ENCODE measurements at regions not wholly inside any gene's neighbourhood (a gene's known extent, or its start where the extent isn't known, plus 50 kb on each side); places are given as distances from the start of the nearest gene placed in this dataset.

- no peaks in the 10 kb centered on the region for H3K27me3 ChIP-seq (ENCODE audit: control insufficient read depth, insufficient read depth, low read length)
- no peak overlapping the region for H3K27ac ChIP-seq (ENCODE audit: low read depth, low read length)
- no peaks in the 10 kb centered on the region; the same call in 1 of the 2 replicates for H3K9me3 ChIP-seq (ENCODE audit: control insufficient read depth, insufficient read depth, low read length)
- H3K9ac ChIP-seq (ENCODE audit: low read depth, low read length), result no peak overlapping the region
- no peaks in the 10 kb centered on the region for H3K36me3 ChIP-seq (ENCODE audit: control insufficient read depth, insufficient read depth, low read length)
- no peaks in the 10 kb centered on the region for H3K4me1 ChIP-seq (ENCODE audit: control insufficient read depth, insufficient read depth, low read length)
- H3K4me3 ChIP-seq (ENCODE audit: low read depth, low read length), result no peak overlapping the region
These were observed 142.0 kb downstream of the CCDC71L start for GRCh38 chr7:106518967-106519366.

DNA sequence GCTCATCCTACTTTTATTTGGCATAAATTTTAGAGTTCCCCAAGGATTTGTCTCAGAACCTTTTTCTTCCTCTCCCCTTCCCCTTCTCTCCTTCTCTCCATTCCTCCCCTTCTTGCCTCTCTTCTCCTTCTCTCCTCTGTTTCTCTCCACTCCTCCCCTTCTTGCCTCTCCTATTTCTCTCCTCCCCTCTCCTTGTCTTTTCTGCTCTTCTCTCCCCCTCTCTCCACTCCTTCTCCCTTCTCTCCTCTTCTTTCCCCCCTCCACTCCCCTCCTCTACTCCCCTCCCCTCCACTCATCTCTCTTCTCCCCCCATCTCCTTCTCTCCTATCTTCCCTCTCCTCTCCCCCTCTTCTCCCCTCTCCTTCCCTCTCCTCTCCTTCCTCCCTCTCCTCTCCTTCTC lies 142.7 kb downstream of the CCDC71L start:
- Histone ChIP-seq H3K4me1 (ENCODE audit: control insufficient read depth, insufficient read depth, low read length) (no peaks in the 10 kb centered on the region), H3K4me3 (ENCODE audit: low read depth, low read length) (no peak overlapping the region), H3K9me3 (ENCODE audit: control insufficient read depth, insufficient read depth, low read length) (no peaks in the 10 kb centered on the region; the same call in 1 of the 2 replicates), H3K36me3 (ENCODE audit: control insufficient read depth, insufficient read depth, low read length) (no peaks in the 10 kb centered on the region), H3K27ac (ENCODE audit: low read depth, low read length) (no peak overlapping the region), H3K9ac (ENCODE audit: low read depth, low read length) (no peak overlapping the region), H3K27me3 (ENCODE audit: control insufficient read depth, insufficient read depth, low read length) (no peaks in the 10 kb centered on the region)

GRCh38 chr7:106517508-106517907 lies 143.4 kb downstream of the CCDC71L start:
- H3K4me3 ChIP-seq (ENCODE audit: low read depth, low read length), result no peak overlapping the region
- no peaks in the 10 kb centered on the region for H3K27me3 ChIP-seq (ENCODE audit: control insufficient read depth, insufficient read depth, low read length)
- no peaks in the 10 kb centered on the region for H3K36me3 ChIP-seq (ENCODE audit: control insufficient read depth, insufficient read depth, low read length)
- no peak overlapping the region for H3K9ac ChIP-seq (ENCODE audit: low read depth, low read length)
- H3K27ac ChIP-seq (ENCODE audit: low read depth, low read length), result no peak overlapping the region
- H3K4me1 ChIP-seq (ENCODE audit: control insufficient read depth, insufficient read depth, low read length), result no peaks in the 10 kb centered on the region
- no peaks in the 10 kb centered on the region; the same call in 1 of the 2 replicates for H3K9me3 ChIP-seq (ENCODE audit: control insufficient read depth, insufficient read depth, low read length)

GRCh38 chr7:106515321-106515720 lies 145.6 kb downstream of the CCDC71L start:
- Histone ChIP-seq H3K9ac (ENCODE audit: low read depth, low read length) (no peak overlapping the region), H3K9me3 (ENCODE audit: control insufficient read depth, insufficient read depth, low read length) (no peaks in the 10 kb centered on the region; the same call in 1 of the 2 replicates), H3K4me3 (ENCODE audit: low read depth, low read length) (no peak overlapping the region), H3K4me1 (ENCODE audit: control insufficient read depth, insufficient read depth, low read length) (no peaks in the 10 kb centered on the region), H3K27me3 (ENCODE audit: control insufficient read depth, insufficient read depth, low read length) (no peaks in the 10 kb centered on the region), H3K27ac (ENCODE audit: low read depth, low read length) (no peak overlapping the region), H3K36me3 (ENCODE audit: control insufficient read depth, insufficient read depth, low read length) (no peaks in the 10 kb centered on the region)

- no peak overlapping the region for H3K9ac ChIP-seq (ENCODE audit: low read depth, low read length)
- no peaks in the 10 kb centered on the region; the same call in 1 of the 2 replicates for H3K9me3 ChIP-seq (ENCODE audit: control insufficient read depth, insufficient read depth, low read length)
- H3K4me3 ChIP-seq (ENCODE audit: low read depth, low read length), result no peak overlapping the region
- no peak overlapping the region for H3K27ac ChIP-seq (ENCODE audit: low read depth, low read length)
- H3K36me3 ChIP-seq (ENCODE audit: control insufficient read depth, insufficient read depth, low read length), result no peaks in the 10 kb centered on the region
- no peaks in the 10 kb centered on the region for H3K27me3 ChIP-seq (ENCODE audit: control insufficient read depth, insufficient read depth, low read length)
- H3K4me1 ChIP-seq (ENCODE audit: control insufficient read depth, insufficient read depth, low read length), result no peaks in the 10 kb centered on the region
These were observed 146.1 kb downstream of the CCDC71L start for GRCh38 chr7:106514881-106515280.

- no peaks in the 10 kb centered on the region for H3K36me3 ChIP-seq (ENCODE audit: control insufficient read depth, insufficient read depth, low read length)
- no peak overlapping the region for H3K9ac ChIP-seq (ENCODE audit: low read depth, low read length)
- no peaks in the 10 kb centered on the region for H3K27me3 ChIP-seq (ENCODE audit: control insufficient read depth, insufficient read depth, low read length)
- no peaks in the 10 kb centered on the region for H3K4me1 ChIP-seq (ENCODE audit: control insufficient read depth, insufficient read depth, low read length)
- H3K4me3 ChIP-seq (ENCODE audit: low read depth, low read length), result no peak overlapping the region
- no peak overlapping the region for H3K27ac ChIP-seq (ENCODE audit: low read depth, low read length)
- no peaks in the 10 kb centered on the region for H3K9me3 ChIP-seq (ENCODE audit: control insufficient read depth, insufficient read depth, low read length)
These were observed 148.7 kb downstream of the CCDC71L start for GRCh38 chr7:106512217-106512616.

DNA sequence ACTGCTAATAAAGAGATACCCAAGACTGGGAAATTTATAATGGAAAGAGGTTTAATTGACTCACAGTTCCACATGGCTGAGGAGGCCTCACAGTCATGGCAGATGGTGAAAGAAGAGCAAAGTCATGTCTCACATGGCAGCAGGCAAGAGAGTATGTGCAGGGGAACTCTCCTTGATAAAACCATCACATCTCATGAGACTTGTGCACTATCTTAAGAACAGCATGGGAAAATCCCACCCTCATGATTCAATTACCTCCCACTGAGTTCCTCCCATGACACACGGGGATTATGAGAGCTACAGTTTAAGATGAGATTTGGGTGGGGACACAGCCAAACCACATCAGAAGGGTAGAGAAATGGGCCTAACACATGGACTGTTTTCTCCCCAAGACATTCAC lies 156.3 kb downstream of the CCDC71L start:
- Histone ChIP-seq H3K27me3 (ENCODE audit: control insufficient read depth, insufficient read depth, low read length) (no peaks in the 10 kb centered on the region), H3K4me3 (ENCODE audit: low read depth, low read length) (no peak overlapping the region), H3K9me3 (ENCODE audit: control insufficient read depth, insufficient read depth, low read length) (no peaks in the 10 kb centered on the region), H3K9ac (ENCODE audit: low read depth, low read length) (no peak overlapping the region), H3K27ac (ENCODE audit: low read depth, low read length) (no peak overlapping the region), H3K4me1 (ENCODE audit: control insufficient read depth, insufficient read depth, low read length) (no peaks in the 10 kb centered on the region), H3K36me3 (ENCODE audit: control insufficient read depth, insufficient read depth, low read length) (no peaks in the 10 kb centered on the region)

DNA sequence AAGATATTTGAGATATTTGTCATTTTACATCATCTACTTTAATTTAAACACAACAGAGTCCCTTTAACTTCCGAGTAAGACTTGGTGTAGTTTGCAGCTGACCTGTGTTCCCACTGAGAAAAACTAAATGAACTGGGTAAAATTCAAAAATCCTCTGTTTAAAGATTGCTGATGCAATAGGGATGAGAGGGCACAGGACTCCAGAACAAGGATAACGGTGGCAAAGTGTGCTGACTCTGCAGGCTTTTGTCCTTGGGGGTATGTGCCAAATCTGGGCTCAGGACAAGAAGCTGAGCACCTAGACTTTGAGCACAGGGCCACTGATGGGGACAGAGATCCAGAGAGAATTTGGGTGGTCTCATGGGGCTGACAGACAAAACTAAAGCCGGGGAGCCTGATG lies 156.8 kb downstream of the CCDC71L start:
- Histone ChIP-seq H3K27ac (ENCODE audit: low read depth, low read length) (no peak overlapping the region), H3K4me3 (ENCODE audit: low read depth, low read length) (no peak overlapping the region), H3K9ac (ENCODE audit: low read depth, low read length) (no peak overlapping the region), H3K9me3 (ENCODE audit: control insufficient read depth, insufficient read depth, low read length) (no peaks in the 10 kb centered on the region), H3K36me3 (ENCODE audit: control insufficient read depth, insufficient read depth, low read length) (no peaks in the 10 kb centered on the region), H3K4me1 (ENCODE audit: control insufficient read depth, insufficient read depth, low read length) (no peaks in the 10 kb centered on the region), H3K27me3 (ENCODE audit: control insufficient read depth, insufficient read depth, low read length) (no peaks in the 10 kb centered on the region)

DNA sequence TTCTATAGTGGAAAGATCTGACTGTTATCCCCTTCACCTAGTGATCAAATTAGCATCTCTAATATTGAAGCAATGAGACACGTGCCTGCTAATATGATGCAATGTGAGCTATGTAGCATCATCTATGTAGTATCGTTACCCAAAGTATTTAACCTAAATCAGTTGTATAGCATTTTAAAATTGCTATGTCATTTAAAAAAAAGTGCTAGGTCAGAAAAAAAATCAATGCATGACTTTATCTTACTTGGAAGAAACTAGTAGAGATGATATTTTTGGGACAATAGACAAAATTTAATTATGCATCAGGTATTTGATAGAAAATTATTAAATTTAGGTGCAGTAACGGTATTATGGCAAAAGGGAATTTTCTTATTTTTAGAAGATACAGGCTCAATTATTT lies 157.3 kb downstream of the CCDC71L start:
- Histone ChIP-seq H3K27me3 (ENCODE audit: control insufficient read depth, insufficient read depth, low read length) (no peaks in the 10 kb centered on the region), H3K9me3 (ENCODE audit: control insufficient read depth, insufficient read depth, low read length) (no peaks in the 10 kb centered on the region), H3K4me3 (ENCODE audit: low read depth, low read length) (no peak overlapping the region), H3K4me1 (ENCODE audit: control insufficient read depth, insufficient read depth, low read length) (no peaks in the 10 kb centered on the region), H3K36me3 (ENCODE audit: control insufficient read depth, insufficient read depth, low read length) (no peaks in the 10 kb centered on the region), H3K9ac (ENCODE audit: low read depth, low read length) (no peak overlapping the region), H3K27ac (ENCODE audit: low read depth, low read length) (no peak overlapping the region)

GRCh38 chr7:106501605-106502580 lies 159.1 kb downstream of the CCDC71L start:
- Histone ChIP-seq H3K27me3 (ENCODE audit: control insufficient read depth, insufficient read depth, low read length) (no peaks in the 10 kb centered on the region), H3K9me3 (ENCODE audit: control insufficient read depth, insufficient read depth, low read length) (no peaks in the 10 kb centered on the region), H3K36me3 (ENCODE audit: control insufficient read depth, insufficient read depth, low read length) (no peaks in the 10 kb centered on the region), H3K27ac (ENCODE audit: low read depth, low read length) (no peak overlapping the region), H3K4me3 (ENCODE audit: low read depth, low read length) (no peak overlapping the region), H3K4me1 (ENCODE audit: control insufficient read depth, insufficient read depth, low read length) (no peaks in the 10 kb centered on the region), H3K9ac (ENCODE audit: low read depth, low read length) (no peak overlapping the region)

DNA sequence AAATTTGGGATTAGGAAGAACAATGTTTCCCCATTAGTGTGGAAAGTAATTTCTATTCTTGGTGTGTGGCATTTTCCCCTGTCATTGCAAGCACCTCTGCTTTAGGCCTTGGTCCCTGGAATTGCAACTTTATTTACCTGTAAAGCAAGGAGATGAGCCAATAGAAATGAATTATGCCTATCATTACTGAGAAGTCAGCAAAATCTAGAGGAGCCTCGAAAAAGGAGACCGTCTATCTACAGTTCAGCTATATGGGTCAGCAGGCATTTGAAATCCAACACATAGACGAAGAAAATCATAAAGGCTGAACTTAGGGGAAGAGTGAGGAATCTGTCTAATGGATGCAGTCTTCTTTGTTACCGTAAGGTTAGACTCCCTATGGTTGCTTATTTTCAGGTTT lies 161.1 kb downstream of the CCDC71L start:
- no peaks in the 10 kb centered on the region for H3K27me3 ChIP-seq (ENCODE audit: control insufficient read depth, insufficient read depth, low read length)
- H3K9me3 ChIP-seq (ENCODE audit: control insufficient read depth, insufficient read depth, low read length), result no peaks in the 10 kb centered on the region
- H3K36me3 ChIP-seq (ENCODE audit: control insufficient read depth, insufficient read depth, low read length), result no peaks in the 10 kb centered on the region
- no peaks in the 10 kb centered on the region for H3K4me1 ChIP-seq (ENCODE audit: control insufficient read depth, insufficient read depth, low read length)
- H3K9ac ChIP-seq (ENCODE audit: low read depth, low read length), result no peak overlapping the region
- no peak overlapping the region for H3K27ac ChIP-seq (ENCODE audit: low read depth, low read length)
- H3K4me3 ChIP-seq (ENCODE audit: low read depth, low read length), result no peak overlapping the region

All from HUES48 (cell line).